IPS DF 6.9 (cell line): ENCODE measurements at regions not wholly inside any gene's neighbourhood (a gene's known extent, or its start where the extent isn't known, plus 50 kb on each side); places are given as distances from the start of the nearest gene placed in this dataset.
"Not testable (repeated sequence)": the region's sequence is repeated elsewhere in the genome, so short reads cannot be mapped to it uniquely, and the experiment has no call there.

Experiments
- DNase-seq: peaks from one replicate; pipeline ENCODE4 v3.0.0-alpha.2; 2013; ENCODE audit warnings: low read depth, low spot score
- H3K27ac ChIP-seq: one replicate; pipeline ENCODE4 v1.5.1; 2013; ENCODE audit warnings: low read length, control low read depth
- H3K27me3 ChIP-seq: 2 replicates; pipeline ENCODE4 v1.6.1; 2013; ENCODE audit warnings: mild to moderate bottlenecking, low read length; ENCODE audit not compliant: control insufficient read depth, insufficient read depth
- H3K36me3 ChIP-seq: 2 replicates; pipeline ENCODE4 v1.6.1; 2013; ENCODE audit warnings: low read length; ENCODE audit not compliant: control insufficient read depth, insufficient read depth
- H3K4me1 ChIP-seq: 2 replicates; pipeline ENCODE4 v1.6.1; 2013; ENCODE audit warnings: low read length; ENCODE audit not compliant: control insufficient read depth, insufficient read depth
- H3K4me3 ChIP-seq: 2 replicates; pipeline ENCODE4 v1.5.1; 2013; ENCODE audit warnings: mild to moderate bottlenecking, low read length
- H3K9me3 ChIP-seq: 2 replicates; pipeline ENCODE4 v1.6.1; 2013; ENCODE audit warnings: low read length, inconsistent platforms; ENCODE audit not compliant: control insufficient read depth, insufficient read depth
- WGBS: extraction: QIAGEN DNeasy Blood & Tissue Kit; methylation state at CpG from one replicate; pipeline ENCODE4 v1.1.7; 2013; ENCODE audit warnings: mixed read lengths, missing lambda C conversion rate; ENCODE audit not compliant: insufficient read length, insufficient coverage; 5-methylcytosine and 5-hydroxymethylcytosine counted together

- no peaks in the 10 kb centered on the region for H3K9me3 ChIP-seq
- WGBS: no CpG with 5 or more reads among the region's 2 CpGs
- H3K4me1 ChIP-seq: no peaks in the 10 kb centered on the region
- H3K36me3 ChIP-seq: no peaks in the 10 kb centered on the region; the same call in 1 of the 2 replicates
- DNase-seq: no peak
- no peaks in the 10 kb centered on the region for H3K27me3 ChIP-seq
- no peak overlapping the region for H3K4me3 ChIP-seq
- H3K27ac ChIP-seq: no peak overlapping the region
These were observed 895.9 kb upstream of the CDH10 start for GRCh38 chr5:25540628-25541027.

GRCh38 chr5:25539536-25539935, 894.8 kb upstream of the CDH10 start:
- Histone ChIP-seq H3K4me1 (no peaks in the 10 kb centered on the region), H3K9me3 (no peaks in the 10 kb centered on the region), H3K27ac (no peak overlapping the region), H3K27me3 (no peaks in the 10 kb centered on the region), H3K36me3 (no peaks in the 10 kb centered on the region), H3K4me3 (no peak overlapping the region)
- WGBS: no CpG with 5 or more reads among the region's 2 CpGs
- no peak for DNase-seq

- not testable (repeated sequence) for H3K9me3 ChIP-seq, H3K4me1 ChIP-seq, H3K4me3 ChIP-seq, H3K27ac ChIP-seq, H3K36me3 ChIP-seq, DNase-seq, H3K27me3 ChIP-seq
- WGBS: no CpG with 5 or more reads among the region's 6 CpGs
These were observed 891.7 kb upstream of the CDH10 start for GRCh38 chr5:25536461-25536860.

- Histone ChIP-seq H3K9me3 (no peaks in the 10 kb centered on the region), H3K4me3 (no peak overlapping the region), H3K27me3 (no peaks in the 10 kb centered on the region), H3K27ac (no peak overlapping the region), H3K36me3 (no peaks in the 10 kb centered on the region), H3K4me1 (no peaks in the 10 kb centered on the region)
- no peak for DNase-seq
- WGBS: no CpG with 5 or more reads among the region's 2 CpGs
These were observed 871.4 kb upstream of the CDH10 start for GRCh38 chr5:25516141-25516540.

GRCh38 chr5:25515525-25515924, 870.7 kb upstream of the CDH10 start:
- Histone ChIP-seq H3K9me3 (no peaks in the 10 kb centered on the region), H3K4me3 (no peak overlapping the region), H3K36me3 (no peaks in the 10 kb centered on the region), H3K4me1 (no peaks in the 10 kb centered on the region), H3K27ac (no peak overlapping the region), H3K27me3 (no peaks in the 10 kb centered on the region)
- no peak for DNase-seq
- no CpG with 5 or more reads among the region's 2 CpGs for whole genome bisulfite sequencing

- not testable (repeated sequence) for H3K4me1 ChIP-seq, H3K27ac ChIP-seq, H3K36me3 ChIP-seq, H3K27me3 ChIP-seq, DNase-seq, H3K9me3 ChIP-seq, H3K4me3 ChIP-seq
- no CpG with 5 or more reads among the region's 2 CpGs for WGBS
These were observed 865.9 kb upstream of the CDH10 start for GRCh38 chr5:25510692-25511091.

GRCh38 chr5:25508011-25508410, 863.2 kb upstream of the CDH10 start:
- H3K27ac ChIP-seq, H3K9me3 ChIP-seq, H3K4me1 ChIP-seq, DNase-seq, H3K36me3 ChIP-seq, H3K27me3 ChIP-seq, H3K4me3 ChIP-seq: not testable (repeated sequence)
- no CpG with 5 or more reads among the region's 4 CpGs for WGBS

GRCh38 chr5:25500635-25501034, 855.9 kb upstream of the CDH10 start:
- Histone ChIP-seq H3K4me1 (no peaks in the 10 kb centered on the region; the same call in 1 of the 2 replicates), H3K9me3 (no peaks in the 10 kb centered on the region), H3K27ac (no peak overlapping the region), H3K36me3 (no peaks in the 10 kb centered on the region), H3K4me3 (no peak overlapping the region), H3K27me3 (no peaks in the 10 kb centered on the region)
- no peak for DNase-seq
- no CpG with 5 or more reads among the region's 1 CpG for WGBS

GRCh38 chr5:25489834-25490538, 845.2 kb upstream of the CDH10 start:
- Histone ChIP-seq H3K27me3 (no peaks in the 10 kb centered on the region), H3K36me3 (no peaks in the 10 kb centered on the region), H3K4me1 (no peaks in the 10 kb centered on the region), H3K4me3 (no peak overlapping the region), H3K27ac (no peak overlapping the region), H3K9me3 (no peaks in the 10 kb centered on the region)
- WGBS: no CpG with 5 or more reads among the region's 6 CpGs
- no peak for DNase-seq

GRCh38 chr5:25488119-25488518, 843.3 kb upstream of the CDH10 start:
- no peaks in the 10 kb centered on the region for H3K27me3 ChIP-seq
- no peak for DNase-seq
- H3K27ac ChIP-seq: no peak overlapping the region
- H3K9me3 ChIP-seq: no peaks in the 10 kb centered on the region
- no peak overlapping the region for H3K4me3 ChIP-seq
- H3K4me1 ChIP-seq: no peaks in the 10 kb centered on the region
- no peaks in the 10 kb centered on the region for H3K36me3 ChIP-seq
- WGBS: no CpG with 5 or more reads among the region's 1 CpG

GRCh38 chr5:25484391-25484790, 839.6 kb upstream of the CDH10 start:
- H3K27ac ChIP-seq: no peak overlapping the region
- H3K4me1 ChIP-seq: no peaks in the 10 kb centered on the region
- WGBS: no CpG with 5 or more reads among the region's 4 CpGs
- no peaks in the 10 kb centered on the region for H3K27me3 ChIP-seq
- H3K4me3 ChIP-seq: no peak overlapping the region
- no peaks in the 10 kb centered on the region for H3K9me3 ChIP-seq
- DNase-seq: no peak
- no peaks in the 10 kb centered on the region for H3K36me3 ChIP-seq
